ENCODE measurements at regions not wholly inside any gene's neighbourhood (a gene's known extent, or its start where the extent isn't known, plus 50 kb on each side); places are given as distances from the start of the nearest gene placed in this dataset.

GRCh38 chr12:114254998-114255397 is 150.9 kb downstream of the TBX5 start:
- TF ChIP-seq EZH2phosphoT487 (IDR thresholded peaks at IDR 0.05; ENCODE audit: low read depth) (no peak), CTCF (IDR thresholded peaks at IDR 0.05; ENCODE audit: low read depth, low read length) (no peak)

Measured in OCI-LY3 (cell line).